ENCODE measurements at regions not wholly inside any gene's neighbourhood (a gene's known extent, or its start where the extent isn't known, plus 50 kb on each side); places are given as distances from the start of the nearest gene placed in this dataset.

DNA sequence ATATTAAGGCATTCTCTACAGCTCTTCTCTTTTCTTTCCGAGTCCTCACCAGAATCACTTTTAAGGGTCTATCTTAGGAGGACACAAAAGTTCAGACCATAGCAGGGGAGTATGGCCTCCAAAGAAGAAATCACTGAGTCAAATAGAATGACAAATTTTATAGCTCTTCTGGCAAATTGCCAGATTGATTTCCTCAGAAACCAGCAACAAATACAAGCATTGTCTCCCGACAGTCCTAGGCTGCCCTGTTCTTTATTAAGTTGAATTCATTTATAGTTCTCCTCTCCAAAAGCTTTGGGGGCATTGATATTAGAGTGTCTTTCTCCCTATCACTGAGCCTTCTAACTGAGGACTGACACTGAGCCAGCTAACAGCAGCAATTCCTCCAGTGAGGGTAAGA, 156.4 kb upstream of the FRMD6 start:
- Mint-ChIP-seq H3K27me3 (peaks cover 4% of the 10 kb centered on the region), H3K27ac (no peak overlapping the region), H3K4me3 (no peak overlapping the region), H3K9me3 (peaks cover 5% of the 10 kb centered on the region), H3K4me1 (no peaks in the 10 kb centered on the region), H3K36me3 (ENCODE audit: low read depth) (no peaks in the 10 kb centered on the region)
- ATAC-seq (ENCODE audit: low read depth) = no peak
- intact Hi-C loops (cut with micrococcal nuclease) = no loop called here
- CTCF ChIA-PET = no interaction called here
- DNase-seq = no peak
- POLR2A ChIA-PET = interaction anchor here (0.6 kb wide), 1 partner anchor 124 kb away, joined by 4 read pairs; no protein-coding TSS in a partner anchor
- TF ChIP-seq, protein P1, sequence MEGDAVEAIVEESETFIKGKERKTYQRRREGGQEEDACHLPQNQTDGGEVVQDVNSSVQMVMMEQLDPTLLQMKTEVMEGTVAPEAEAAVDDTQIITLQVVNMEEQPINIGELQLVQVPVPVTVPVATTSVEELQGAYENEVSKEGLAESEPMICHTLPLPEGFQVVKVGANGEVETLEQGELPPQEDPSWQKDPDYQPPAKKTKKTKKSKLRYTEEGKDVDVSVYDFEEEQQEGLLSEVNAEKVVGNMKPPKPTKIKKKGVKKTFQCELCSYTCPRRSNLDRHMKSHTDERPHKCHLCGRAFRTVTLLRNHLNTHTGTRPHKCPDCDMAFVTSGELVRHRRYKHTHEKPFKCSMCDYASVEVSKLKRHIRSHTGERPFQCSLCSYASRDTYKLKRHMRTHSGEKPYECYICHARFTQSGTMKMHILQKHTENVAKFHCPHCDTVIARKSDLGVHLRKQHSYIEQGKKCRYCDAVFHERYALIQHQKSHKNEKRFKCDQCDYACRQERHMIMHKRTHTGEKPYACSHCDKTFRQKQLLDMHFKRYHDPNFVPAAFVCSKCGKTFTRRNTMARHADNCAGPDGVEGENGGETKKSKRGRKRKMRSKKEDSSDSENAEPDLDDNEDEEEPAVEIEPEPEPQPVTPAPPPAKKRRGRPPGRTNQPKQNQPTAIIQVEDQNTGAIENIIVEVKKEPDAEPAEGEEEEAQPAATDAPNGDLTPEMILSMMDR (IDR thresholded peaks at IDR 0.05) = no peak

DNA sequence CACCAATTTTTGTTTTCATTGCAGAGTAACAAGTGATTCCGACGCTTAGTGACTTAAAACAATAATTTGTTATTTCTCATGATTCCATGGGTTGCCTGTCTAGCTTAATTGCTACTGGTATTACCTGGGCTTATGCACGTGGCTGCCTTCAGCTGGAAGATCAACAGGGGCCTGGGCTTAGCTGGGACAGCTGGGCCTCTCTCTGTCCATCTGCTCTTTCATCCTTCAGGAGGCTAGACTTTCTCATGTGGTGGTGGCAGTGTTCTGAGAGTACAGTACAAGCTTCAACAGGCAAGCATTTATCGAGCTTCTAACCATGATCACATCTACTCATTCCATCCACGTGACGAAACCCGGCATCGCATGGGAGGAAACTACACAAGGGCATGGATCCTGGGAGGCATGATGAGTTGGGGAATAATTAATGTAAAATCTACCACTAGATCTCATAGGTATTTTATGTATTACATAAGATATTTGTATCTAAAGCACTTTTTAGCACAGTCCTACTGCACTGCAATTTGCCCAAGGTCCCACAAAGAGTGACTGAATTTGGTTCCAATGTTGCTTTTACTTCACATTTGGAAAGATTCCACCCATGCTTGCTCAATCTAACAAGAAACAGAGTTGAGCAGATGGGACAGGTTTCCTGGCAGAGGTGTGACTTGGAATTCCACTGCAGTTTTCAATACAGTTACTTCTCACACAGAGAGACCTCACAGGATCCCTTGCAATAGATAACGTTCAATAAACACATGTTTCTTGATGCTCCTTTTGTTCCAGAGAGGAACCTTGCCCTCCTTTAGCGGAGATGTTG, 153.1 kb upstream of the FRMD6 start:
- Mint-ChIP-seq H3K27me3 (peaks cover 5% of the 10 kb centered on the region), H3K4me1 (no peaks in the 10 kb centered on the region)
- DNase-seq = no peak

DNA sequence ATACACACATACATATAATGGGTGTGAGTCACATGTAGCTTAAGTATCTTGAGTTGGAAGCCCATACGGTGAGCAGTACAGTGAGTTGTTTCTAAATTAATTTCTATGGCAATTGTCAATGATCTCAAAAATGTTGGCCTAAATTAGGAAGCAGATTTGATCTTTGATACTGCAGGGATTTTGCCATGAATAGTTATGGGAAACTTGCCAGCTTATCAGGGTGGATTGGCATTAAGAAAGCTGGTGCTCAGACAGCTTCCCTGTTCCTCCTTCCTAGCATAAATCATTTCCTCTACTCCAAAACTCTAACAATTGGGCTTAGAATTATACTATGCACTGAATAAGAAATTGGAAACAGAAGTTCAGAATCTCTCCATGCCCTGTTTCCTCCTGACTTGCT, 150.9 kb upstream of the FRMD6 start:
- H3K36me3 Mint-ChIP-seq (ENCODE audit: low read depth) = no peaks in the 10 kb centered on the region
- TF ChIP-seq, protein P1 (IDR thresholded peaks at IDR 0.05) = no peak
- intact Hi-C loops (cut with micrococcal nuclease) = no loop called here
- no peak for ATAC-seq (ENCODE audit: low read depth)
- H3K4me1 Mint-ChIP-seq = no peaks in the 10 kb centered on the region
- H3K27me3 Mint-ChIP-seq = peaks cover 7% of the 10 kb centered on the region
- peaks cover 12% of the 10 kb centered on the region for H3K9me3 Mint-ChIP-seq
- no peak for DNase-seq
- ChIA-PET CTCF (no interaction called here), POLR2A (no interaction called here)
- H3K4me3 Mint-ChIP-seq = no peak overlapping the region
- H3K27ac Mint-ChIP-seq = no peak overlapping the region

More for the DNA sequence above, 153.1 kb upstream of the FRMD6 start:
- ChIA-PET POLR2A (no interaction called here), CTCF (no interaction called here)
- no peaks in the 10 kb centered on the region for H3K36me3 Mint-ChIP-seq (ENCODE audit: low read depth)
- intact Hi-C loops (cut with micrococcal nuclease) = no loop called here
- no peak overlapping the region for H3K4me3 Mint-ChIP-seq
- TF ChIP-seq, protein P1 (IDR thresholded peaks at IDR 0.05) = no peak
- H3K9me3 Mint-ChIP-seq = peaks cover 12% of the 10 kb centered on the region
- ATAC-seq (ENCODE audit: low read depth) = no peak
- no peak overlapping the region for H3K27ac Mint-ChIP-seq

GRCh38 chr14:51501746-51502145, 150.0 kb upstream of the FRMD6 start:
- no peak overlapping the region for H3K27ac Mint-ChIP-seq
- no peak for DNase-seq
- ChIA-PET POLR2A (no interaction called here), CTCF (no interaction called here)
- H3K27me3 Mint-ChIP-seq = peaks cover 12% of the 10 kb centered on the region
- H3K36me3 Mint-ChIP-seq (ENCODE audit: low read depth) = no peaks in the 10 kb centered on the region
- no peak for ATAC-seq (ENCODE audit: low read depth)
- TF ChIP-seq, protein P1 (IDR thresholded peaks at IDR 0.05) = no peak
- intact Hi-C loops (cut with micrococcal nuclease) = no loop called here
- peaks cover 12% of the 10 kb centered on the region for H3K9me3 Mint-ChIP-seq
- H3K4me3 Mint-ChIP-seq = no peak overlapping the region
- no peaks in the 10 kb centered on the region for H3K4me1 Mint-ChIP-seq

DNA sequence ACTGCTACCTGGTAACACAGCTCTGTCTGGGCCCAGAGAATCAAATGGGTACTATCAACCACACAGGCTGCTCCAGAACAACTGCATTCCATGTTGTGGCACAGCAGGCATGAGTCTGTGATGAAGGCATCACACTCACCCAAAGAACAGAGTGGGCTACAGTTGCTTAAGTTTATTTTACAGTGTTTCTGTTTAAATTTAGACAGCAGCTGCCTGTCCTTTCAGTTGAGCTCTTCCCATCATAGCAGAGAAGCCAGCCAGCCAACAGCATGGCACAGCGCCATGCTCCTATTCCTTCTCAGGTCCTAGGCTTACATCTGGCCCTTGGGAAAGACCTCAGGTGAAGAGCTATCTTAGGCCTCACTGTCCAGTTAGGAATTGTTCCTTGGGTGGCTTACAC, 147.0 kb upstream of the FRMD6 start:
- ChIA-PET POLR2A (no interaction called here), CTCF (no interaction called here)
- H3K36me3 Mint-ChIP-seq (ENCODE audit: low read depth) = no peaks in the 10 kb centered on the region
- DNase-seq (no peak), ATAC-seq (ENCODE audit: low read depth) (no peak)
- no peak overlapping the region for H3K27ac Mint-ChIP-seq
- intact Hi-C loops (cut with micrococcal nuclease) = no loop called here
- H3K27me3 Mint-ChIP-seq = peaks cover 17% of the 10 kb centered on the region
- peaks cover 9% of the 10 kb centered on the region for H3K9me3 Mint-ChIP-seq
- TF ChIP-seq, protein P1 (IDR thresholded peaks at IDR 0.05) = no peak
- no peak overlapping the region for H3K4me3 Mint-ChIP-seq
- no peaks in the 10 kb centered on the region for H3K4me1 Mint-ChIP-seq
